ENCODE measurements at regions not wholly inside any gene's neighbourhood (a gene's known extent, or its start where the extent isn't known, plus 50 kb on each side); places are given as distances from the start of the nearest gene placed in this dataset.

GRCh38 chr3:178474526-178474925, 61.7 kb upstream of the KCNMB2 start:
- DNase-seq = no peak

DNA sequence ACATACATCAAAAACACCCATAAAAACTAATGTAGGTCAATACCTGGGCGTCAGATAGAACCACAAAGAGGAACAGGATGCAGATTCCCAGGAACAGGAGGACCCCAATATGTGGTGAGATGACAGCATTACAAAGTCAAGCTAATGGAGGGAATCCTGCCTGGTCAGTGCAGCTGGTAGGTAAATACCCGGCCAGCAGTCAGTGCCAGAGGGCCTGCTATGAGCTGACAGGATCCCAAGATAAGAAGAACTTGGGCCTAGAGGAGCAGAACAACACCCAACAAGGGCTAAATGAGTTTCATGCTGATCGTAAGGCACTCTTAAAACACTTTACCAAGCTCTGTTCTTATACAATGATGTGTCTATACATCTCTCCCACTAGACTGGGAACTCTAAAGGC, 61.2 kb upstream of the KCNMB2 start:
- no peak for DNase-seq

DNA sequence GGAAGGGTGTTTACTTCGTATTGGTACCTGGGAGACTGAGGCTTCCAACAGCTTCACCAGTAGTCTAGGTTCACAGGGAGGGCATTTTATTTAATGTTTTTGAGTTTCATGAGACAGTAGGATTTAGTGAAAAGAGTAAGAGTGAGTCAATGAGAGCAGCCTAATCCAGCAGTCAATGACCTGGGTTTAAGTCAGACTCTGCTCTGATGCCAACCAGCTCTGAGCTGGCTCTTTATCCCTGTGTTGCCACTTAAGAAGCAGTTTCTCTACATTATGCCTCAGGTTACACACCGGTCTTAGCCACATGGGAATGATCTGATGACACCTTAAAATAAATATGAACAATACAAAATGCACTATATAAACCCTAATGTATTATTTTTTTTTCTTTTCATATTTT, 59.4 kb upstream of the KCNMB2 start:
- DNase-seq = no peak

GRCh38 chr3:178479446-178479845, 56.8 kb upstream of the KCNMB2 start:
- DNase-seq = no peak

DNA sequence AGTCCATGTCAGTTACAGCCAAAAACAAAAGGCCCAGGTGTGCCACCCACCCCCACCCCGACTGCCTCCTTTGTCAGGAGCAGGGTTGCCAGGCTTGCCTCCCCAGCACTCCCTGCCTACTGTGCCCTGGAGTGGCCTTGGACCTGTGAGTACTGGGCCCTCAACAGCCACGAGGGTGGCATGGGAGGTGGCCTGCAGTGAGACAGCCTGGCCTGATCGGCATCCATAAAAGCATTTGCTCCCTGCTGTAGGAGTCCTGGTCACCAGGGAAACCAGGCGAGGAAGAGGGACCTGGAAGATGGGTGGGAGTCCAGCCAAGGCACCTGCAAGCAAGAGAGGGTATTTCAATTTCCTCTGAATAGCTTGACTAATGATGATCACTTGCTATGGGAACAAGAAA, 56.4 kb upstream of the KCNMB2 start:
- peak in 1 of 51 donors; percentile 2 for DNase-seq

GRCh38 chr3:178480274-178480673, 56.0 kb upstream of the KCNMB2 start:
- DNase-seq = no peak

DNA sequence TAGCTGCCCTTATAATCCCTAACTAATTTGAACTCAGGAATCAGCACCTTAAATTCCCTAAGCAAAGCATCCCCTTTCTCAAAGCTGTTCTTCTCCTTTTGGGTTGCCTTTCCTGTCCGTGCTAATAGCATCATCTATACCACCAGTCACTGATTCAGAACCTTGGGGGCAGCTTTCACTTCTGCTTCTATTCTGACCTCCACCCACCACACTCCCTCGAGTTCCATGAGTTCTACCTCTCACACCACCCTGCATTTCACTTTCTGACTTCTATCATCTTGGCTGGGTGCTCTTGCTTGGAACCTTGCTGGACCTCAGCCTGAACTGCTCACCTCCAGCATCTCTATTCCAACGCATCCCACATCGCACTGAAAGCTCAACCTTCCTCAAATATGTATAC, 55.4 kb upstream of the KCNMB2 start:
- no peak for DNase-seq

- no peak for DNase-seq
These were observed 53.3 kb upstream of the KCNMB2 start for GRCh38 chr3:178482981-178483380.

DNA sequence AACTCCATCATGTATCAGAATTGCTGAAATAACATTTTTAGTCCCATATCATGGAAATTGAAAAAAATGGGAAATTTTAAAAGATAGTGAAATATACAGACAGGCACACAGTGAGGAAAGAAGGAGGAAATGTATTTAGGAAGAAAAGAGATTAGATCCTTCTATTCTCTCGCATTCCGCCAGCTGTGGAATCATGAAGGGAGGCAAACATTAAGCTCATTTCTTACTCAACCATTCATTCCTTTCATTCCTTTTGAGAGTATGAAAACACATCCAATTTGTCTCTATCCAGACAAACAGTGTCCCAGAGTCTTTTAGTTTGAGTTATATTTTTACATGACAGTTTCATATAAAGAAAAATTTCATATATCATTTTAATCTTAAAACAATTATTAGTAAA, 52.5 kb upstream of the KCNMB2 start:
- DNase-seq = no peak

- no peak for DNase-seq
These were observed 50.5 kb upstream of the KCNMB2 start for GRCh38 chr3:178485756-178486155.

Data from hypothalamus (tissue), 51 donors.